ENCODE measurements at regions not wholly inside any gene's neighbourhood (a gene's known extent, or its start where the extent isn't known, plus 50 kb on each side); places are given as distances from the start of the nearest gene placed in this dataset.
A peak's percentile ranks its signal among the peaks of the same experiment; 100 is the strongest.
"Not testable (repeated sequence)": the region's sequence is repeated elsewhere in the genome, so short reads cannot be mapped to it uniquely, and the experiment has no call there.

- Histone ChIP-seq H3K27me3 (no peaks in the 10 kb centered on the region), H3K4me3 (no peak overlapping the region), H3K4me1 (ENCODE audit: low read depth) (no peaks in the 10 kb centered on the region), H3K27ac (no peak overlapping the region), H3K36me3 (no peaks in the 10 kb centered on the region), H3K9me3 (ENCODE audit: low read depth) (no peaks in the 10 kb centered on the region)
- DNase-seq (ENCODE audit: low read depth in 1 of 2, low spot score in 1 of 2) = no peak
- TF ChIP-seq CTCF (IDR thresholded peaks at IDR 0.05; ENCODE audit: low read depth, low read length) = no peak
These were observed 197.5 kb upstream of the FN1 start for GRCh38 chr2:215633360-215633759.

GRCh38 chr2:215631696-215632095 is 195.8 kb upstream of the FN1 start:
- no peaks in the 10 kb centered on the region for H3K4me1 ChIP-seq (ENCODE audit: low read depth)
- TF ChIP-seq CTCF (IDR thresholded peaks at IDR 0.05; ENCODE audit: low read depth, low read length) = no peak
- no peaks in the 10 kb centered on the region for H3K9me3 ChIP-seq (ENCODE audit: low read depth)
- no peaks in the 10 kb centered on the region for H3K27me3 ChIP-seq
- no peak overlapping the region for H3K27ac ChIP-seq
- no peaks in the 10 kb centered on the region for H3K36me3 ChIP-seq
- no peak overlapping the region for H3K4me3 ChIP-seq
- DNase-seq (ENCODE audit: low read depth in 1 of 2, low spot score in 1 of 2) = no peak

- H3K27ac ChIP-seq; DNase-seq (ENCODE audit: low read depth in 1 of 2, low spot score in 1 of 2); H3K27me3 ChIP-seq; H3K4me3 ChIP-seq; H3K4me1 ChIP-seq (ENCODE audit: low read depth); H3K9me3 ChIP-seq (ENCODE audit: low read depth); H3K36me3 ChIP-seq: not testable (repeated sequence)
These were observed 194.9 kb upstream of the FN1 start for GRCh38 chr2:215630796-215631195.

GRCh38 chr2:215627771-215628170 is 191.9 kb upstream of the FN1 start:
- TF ChIP-seq CTCF (IDR thresholded peaks at IDR 0.05; ENCODE audit: low read depth, low read length) = no peak
- no peak overlapping the region for H3K27ac ChIP-seq
- no peaks in the 10 kb centered on the region for H3K9me3 ChIP-seq (ENCODE audit: low read depth)
- no peak for DNase-seq (ENCODE audit: low read depth in 1 of 2, low spot score in 1 of 2)
- H3K4me3 ChIP-seq = no peak overlapping the region
- H3K36me3 ChIP-seq = no peaks in the 10 kb centered on the region
- H3K4me1 ChIP-seq (ENCODE audit: low read depth) = peaks cover 6% of the 10 kb centered on the region
- no peaks in the 10 kb centered on the region for H3K27me3 ChIP-seq

GRCh38 chr2:215626812-215627281 is 191.0 kb upstream of the FN1 start:
- Histone ChIP-seq H3K4me1 (ENCODE audit: low read depth) (peaks cover 6% of the 10 kb centered on the region), H3K27me3 (no peaks in the 10 kb centered on the region), H3K4me3 (no peak overlapping the region), H3K27ac (no peak overlapping the region), H3K36me3 (no peaks in the 10 kb centered on the region), H3K9me3 (ENCODE audit: low read depth) (no peaks in the 10 kb centered on the region)
- peak in 1 of 2 donors; percentile 71 for DNase-seq (ENCODE audit: low read depth in 1 of 2, low spot score in 1 of 2)
- TF ChIP-seq CTCF (IDR thresholded peaks at IDR 0.05; ENCODE audit: low read depth, low read length) = no peak

GRCh38 chr2:215626063-215626462 is 190.2 kb upstream of the FN1 start:
- TF ChIP-seq CTCF (IDR thresholded peaks at IDR 0.05; ENCODE audit: low read depth, low read length) = no peak
- no peak overlapping the region for H3K4me3 ChIP-seq
- no peaks in the 10 kb centered on the region for H3K36me3 ChIP-seq
- no peaks in the 10 kb centered on the region for H3K27me3 ChIP-seq
- no peak for DNase-seq (ENCODE audit: low read depth in 1 of 2, low spot score in 1 of 2)
- peaks cover 6% of the 10 kb centered on the region for H3K4me1 ChIP-seq (ENCODE audit: low read depth)
- H3K9me3 ChIP-seq (ENCODE audit: low read depth) = no peaks in the 10 kb centered on the region
- H3K27ac ChIP-seq = no peak overlapping the region
